Activated CD8-positive, alpha-beta memory T cell treated with anti-CD3 and anti-CD28 coated beads, Interleukin-2, amount 50 U/mL, for 48 hours (primary cell): ENCODE measurements at regions not wholly inside any gene's neighbourhood (a gene's known extent, or its start where the extent isn't known, plus 50 kb on each side); places are given as distances from the start of the nearest gene placed in this dataset.

ENCODE experiments used
- DNase-seq: peaks from one replicate; pipeline ENCODE4 v3.0.0-alpha.2; 2020

DNA sequence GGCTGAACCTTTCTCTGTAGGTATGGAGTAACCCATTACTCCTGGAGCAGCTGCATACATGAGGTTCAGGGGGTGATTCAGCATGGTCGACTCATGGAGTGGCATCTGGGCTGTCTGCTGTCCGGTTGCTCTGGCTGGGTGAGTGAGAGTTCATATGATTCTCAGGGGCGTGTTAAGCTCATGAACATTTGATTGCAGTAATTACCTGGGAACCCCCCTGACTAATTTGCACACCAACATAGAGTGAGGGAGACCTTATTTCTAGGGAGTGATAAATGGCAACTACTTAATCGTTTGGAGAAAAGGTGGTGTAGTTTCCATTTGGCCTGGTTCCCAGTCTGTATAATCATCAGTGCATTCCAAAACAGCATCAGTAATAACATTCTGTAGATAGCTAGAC lies 661.9 kb downstream of the ETS1 start:
- no peak for DNase-seq

DNA sequence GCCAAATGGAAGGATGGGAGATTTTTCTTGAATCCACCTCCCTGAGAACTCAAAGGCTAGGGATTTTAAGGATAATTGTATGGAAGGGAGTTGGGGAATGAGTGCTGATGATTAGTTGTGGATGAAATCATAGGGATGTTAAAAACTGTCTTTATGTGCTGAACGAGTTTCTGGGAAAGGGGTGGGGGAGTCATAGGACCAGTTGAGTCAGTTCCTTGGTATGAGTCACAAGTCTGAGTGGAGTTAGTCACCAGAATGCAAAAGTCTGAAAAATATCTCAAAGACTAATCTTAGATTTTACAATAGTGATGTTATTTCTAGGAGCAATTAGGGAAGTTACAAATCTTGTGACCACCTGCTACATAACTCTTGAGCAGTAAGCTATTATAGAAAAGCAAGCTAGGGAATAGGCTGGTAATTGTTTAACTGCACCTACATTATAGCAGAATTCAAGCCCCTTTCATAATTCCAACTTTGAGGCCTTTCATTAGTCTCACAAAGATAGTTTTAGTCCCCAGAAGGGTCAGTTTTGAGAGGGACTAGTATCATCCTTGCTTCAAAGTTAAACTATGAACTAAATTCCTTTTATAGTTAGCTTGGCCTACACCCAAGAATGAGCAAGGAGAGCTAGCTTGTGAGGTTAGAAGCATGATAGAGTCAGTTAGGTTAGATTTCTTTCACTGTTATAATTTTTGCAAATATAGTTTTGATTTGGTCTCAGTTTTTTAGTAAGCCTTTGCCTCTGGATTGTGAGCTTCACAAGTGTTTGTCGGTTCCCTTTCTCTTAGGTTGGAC lies 668.0 kb downstream of the ETS1 start:
- no peak for DNase-seq

DNA sequence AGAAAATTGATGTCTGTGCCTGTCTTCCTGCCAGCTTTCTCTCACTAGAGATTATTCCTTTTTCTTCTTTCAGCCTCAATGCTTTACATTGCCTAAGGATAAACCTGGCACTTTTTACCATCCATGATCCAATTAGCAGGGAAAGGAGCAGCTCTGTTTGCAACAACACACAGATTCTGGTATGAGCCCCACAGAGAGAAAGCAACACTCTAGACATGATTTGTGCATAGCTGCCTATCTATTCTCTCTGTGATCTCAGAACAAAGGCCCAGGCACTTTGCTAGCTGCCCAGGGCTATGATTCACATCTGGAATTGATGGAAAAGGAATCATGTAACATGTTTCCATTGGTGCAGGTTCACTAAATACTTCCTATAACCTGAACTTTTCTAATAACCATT lies 685.0 kb downstream of the ETS1 start:
- no peak for DNase-seq

DNA sequence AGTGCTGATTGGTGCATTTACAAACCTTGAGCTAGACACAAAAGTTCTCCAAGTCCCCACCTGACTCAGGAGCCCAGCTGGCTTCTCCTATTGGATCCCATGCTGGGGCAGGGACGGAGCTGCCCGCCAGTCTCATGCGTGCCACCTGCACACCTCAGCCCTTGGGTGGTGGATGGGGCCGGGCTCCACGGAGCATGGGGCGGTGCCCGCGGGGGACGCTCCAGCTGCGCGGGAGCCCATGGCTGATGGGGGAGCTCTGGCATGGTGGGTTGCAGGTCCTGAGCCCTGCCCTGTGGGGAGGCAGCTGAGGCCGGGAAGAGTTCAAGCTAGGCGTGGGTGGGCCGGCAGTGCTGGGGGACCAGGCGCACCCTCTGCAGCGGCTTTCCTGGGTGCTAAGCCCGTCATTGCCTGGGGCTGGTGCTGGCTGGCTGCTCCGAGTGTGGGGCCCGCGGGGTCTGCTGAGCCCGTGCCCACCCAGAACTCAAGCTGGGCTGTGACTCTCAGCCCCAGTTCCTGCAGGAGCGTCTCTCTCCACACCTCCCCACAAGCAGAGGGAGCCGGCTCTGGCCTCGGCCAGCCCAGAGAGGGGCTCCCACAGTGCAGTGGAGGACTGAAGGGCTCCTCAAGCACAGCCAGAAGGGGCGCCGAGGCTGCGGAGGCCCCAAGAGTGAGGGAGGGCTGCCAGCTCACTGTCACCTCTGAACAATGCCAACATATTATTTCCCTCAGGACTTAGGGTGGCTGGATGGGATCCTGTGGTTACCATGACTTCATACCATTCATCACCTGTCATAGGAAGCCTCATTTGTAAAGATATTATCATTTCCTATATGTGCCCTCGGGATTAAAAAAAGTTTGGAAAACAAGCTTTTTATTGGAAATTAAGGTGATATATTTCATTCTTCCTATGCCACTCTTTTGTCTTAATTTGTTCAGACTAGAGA lies 688.7 kb downstream of the ETS1 start:
- no peak for DNase-seq

DNA sequence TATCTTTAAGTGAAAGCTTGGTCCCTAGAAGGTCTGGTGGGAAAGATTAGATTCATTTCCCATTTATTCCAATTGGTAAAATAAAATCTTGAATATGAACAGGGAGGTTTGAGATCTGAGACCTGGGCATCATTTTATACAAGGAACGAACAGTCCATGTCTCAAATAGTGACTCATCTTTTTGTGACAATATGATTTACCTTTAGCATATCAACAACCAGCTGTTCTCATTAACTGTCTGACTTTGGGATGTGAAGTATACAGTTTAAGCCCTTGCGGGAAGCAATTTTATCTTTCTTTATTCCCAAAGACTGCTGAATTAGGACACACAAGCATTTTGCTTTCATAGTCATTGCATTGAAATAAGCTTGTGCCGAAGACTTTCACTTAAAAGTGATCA lies 691.6 kb downstream of the ETS1 start:
- DNase-seq: no peak

DNA sequence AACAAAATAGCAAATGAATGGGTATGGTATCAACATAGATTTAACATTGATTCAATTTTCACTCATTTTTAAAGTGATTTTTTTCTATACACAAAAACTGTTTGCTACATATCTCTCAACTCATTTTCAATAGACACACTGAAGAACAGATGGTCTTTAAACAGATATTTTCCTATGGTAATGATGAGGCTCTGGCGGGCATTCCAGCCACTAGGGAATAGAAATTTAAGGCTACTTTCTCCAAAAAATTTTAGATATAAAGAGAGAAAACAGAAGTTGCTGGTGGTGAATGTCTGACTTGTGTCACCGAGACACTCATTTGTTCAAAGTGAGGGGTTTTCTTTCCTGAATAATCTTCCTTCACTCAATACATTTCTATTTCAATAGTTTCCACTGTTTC lies 693.0 kb downstream of the ETS1 start:
- DNase-seq: no peak

DNA sequence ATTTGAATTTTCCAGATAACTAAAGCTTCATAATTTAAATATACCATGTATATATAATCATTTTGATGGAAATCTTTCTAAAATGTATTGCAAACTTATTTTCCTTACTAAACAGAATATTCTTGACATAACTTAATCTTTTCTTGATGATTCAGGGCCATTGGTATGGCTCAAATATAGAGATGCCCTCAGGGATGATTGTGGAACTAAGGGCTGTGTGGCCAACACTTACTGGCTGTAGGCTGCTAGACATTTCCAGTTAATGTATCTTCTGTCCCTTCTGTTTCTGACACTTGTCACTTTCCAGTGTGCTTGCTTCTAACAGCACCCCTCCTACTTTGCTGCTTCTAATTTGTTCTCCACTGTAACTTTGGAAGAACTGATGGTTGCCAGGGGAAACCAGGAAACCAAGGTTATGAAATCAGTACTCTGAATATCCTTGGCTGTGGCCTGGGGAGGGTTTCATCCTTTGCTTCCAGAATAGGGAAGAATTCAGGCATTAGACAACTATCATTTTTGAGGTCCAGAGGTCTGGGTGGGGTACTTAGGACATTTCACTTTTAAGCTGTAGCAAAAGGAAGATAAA lies 697.2 kb downstream of the ETS1 start:
- no peak for DNase-seq

DNA sequence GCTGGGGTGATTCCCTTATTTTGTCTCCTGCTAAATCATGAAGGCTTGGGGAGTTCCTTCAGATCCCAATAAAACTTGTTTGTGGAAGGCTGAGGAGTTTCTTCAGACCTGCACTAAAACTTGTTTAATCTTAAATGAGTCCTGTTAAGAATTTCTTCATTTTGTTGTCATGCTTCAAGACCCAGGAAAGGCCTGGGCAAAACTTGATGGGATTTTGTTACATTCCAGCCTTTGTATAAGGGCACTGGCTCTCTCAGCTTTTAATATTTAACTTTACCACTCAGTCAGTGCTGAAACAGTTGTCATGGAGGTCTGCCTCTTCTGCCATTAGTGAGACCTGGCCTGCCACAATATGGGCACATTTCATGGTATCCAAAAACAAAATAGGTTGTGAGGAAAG lies 699.0 kb downstream of the ETS1 start:
- DNase-seq: no peak

DNA sequence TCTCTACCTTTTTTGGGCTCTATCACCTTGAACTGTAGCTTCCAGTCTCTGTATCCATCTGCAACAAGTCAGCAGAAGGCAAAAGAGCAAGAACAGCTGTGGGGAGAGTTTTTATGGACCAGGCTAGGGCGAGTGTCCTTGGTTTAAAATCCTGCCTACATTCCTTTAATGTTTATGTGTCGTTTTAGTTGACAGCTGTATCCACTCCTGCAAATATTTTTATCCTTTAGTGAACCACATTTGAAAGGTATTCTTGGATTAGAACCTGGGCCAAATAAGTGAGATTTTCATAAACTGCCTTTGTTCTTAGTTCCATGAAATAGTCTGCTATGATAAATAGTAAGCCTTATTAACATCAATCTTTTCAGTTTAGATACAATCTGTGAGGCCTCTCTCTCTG lies 712.2 kb downstream of the ETS1 start:
- no peak for DNase-seq

DNA sequence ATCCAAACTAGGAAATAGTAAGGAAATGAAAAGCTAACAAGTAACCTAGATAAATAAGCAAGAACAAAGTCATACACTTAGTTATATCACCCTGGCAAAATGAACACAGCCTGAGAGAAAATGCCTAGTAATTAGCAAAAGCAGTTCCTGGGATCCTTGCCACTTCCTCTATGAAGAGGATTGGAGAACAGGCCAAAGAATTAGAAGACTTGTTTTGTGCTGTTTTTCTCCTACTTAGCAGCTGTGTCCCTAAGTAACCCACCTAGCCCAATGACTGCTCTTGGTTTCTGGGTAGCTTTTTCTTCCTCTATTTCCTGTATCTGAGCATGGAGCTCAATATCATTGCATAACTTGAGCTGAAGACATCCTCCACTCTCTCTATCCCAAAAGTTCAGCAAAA lies 713.9 kb downstream of the ETS1 start:
- DNase-seq: no peak

DNA sequence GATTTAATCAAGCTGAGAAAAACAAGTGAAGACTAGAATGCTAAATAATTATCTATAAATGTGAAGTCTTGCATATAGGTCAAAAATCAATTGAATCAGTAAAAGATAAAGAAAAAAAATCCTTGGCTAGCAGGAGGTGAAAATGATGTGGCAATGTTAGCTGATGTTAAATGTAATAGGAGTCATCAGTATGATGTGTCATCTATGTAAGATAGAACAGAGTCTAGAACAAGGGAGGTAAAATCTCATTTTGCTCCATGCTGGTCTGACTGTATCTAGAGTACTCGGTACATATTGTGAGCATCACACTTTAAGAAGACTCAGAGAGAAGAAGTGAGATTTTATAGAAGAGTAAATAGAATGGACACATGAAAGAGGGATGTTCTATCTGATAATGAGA lies 721.2 kb downstream of the ETS1 start:
- DNase-seq: no peak

DNA sequence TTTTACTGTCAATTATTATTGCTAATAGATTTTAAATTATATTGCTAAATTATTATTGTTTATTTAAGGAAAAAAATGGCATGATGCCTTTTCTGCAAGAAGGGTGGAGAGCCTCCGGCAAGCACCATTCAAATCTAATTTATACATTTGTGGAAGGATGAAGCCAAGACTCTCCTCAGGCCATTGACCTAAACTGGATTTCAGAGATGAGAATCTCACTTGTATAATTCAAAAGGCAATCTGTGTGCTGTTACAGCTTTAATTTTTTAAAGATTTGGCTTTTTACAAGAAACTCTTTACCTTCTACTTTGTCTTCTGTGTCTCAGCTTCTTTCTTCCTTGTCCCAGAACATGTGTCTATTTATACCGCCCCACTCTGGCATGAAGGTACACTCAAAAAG lies 722.5 kb downstream of the ETS1 start:
- no peak for DNase-seq

DNA sequence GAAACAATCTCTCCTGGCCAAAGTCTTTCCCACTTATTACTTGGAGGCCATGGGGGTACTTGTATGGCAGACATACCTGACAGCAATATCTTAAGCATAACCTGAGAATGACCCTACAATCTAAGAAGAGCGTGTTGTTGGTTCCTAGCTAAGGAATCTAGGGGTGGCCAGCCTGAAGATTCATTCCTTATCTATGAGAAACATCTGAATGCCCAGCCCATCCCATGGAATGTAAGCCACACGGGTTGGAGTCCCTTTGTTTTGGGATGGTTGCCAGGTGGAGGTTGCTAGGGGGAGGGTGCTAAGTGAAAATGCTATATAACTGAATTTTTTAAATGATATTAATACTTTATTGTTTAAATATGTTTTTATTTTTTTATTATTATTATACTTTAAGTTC lies 725.0 kb downstream of the ETS1 start:
- DNase-seq: no peak

DNA sequence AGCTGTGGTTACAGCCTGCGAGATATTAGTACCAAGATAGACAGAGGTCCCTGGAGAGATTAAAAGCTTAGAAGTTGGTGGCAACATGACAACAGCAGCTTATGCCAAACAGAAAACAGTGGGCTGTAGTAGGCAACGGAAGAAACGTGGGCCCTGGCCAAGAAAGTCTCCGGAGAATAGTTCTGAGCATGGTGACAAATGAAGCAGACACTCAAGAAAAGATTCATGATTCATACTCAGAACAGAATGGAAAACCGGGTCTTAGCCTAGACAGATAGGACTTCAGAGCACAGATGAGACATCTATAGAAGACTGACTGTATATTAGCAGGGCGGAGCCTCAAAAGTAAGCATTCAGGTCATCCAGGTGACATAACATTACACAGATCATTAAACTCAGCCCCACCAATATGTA lies 727.4 kb downstream of the ETS1 start:
- DNase-seq: no peak

DNA sequence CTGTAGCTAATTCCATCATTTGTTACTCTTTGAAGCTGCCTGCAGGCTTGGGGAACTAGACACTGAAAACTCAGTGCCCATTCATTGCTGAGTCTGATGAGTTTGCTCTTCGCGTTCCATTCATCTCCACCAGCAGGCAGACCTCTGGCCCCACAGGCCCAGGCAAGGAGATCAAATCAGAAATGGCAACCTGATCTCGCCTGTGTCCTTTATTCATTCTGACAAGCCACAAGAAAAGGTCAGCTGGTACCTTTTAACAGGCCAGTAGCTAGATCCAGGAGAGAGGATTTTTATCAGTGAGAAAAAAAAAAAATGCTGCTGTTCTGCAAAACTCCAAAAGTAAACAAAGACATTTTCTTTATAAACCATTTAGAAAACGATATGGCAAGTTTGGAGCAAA lies 742.5 kb downstream of the ETS1 start:
- DNase-seq: no peak

DNA sequence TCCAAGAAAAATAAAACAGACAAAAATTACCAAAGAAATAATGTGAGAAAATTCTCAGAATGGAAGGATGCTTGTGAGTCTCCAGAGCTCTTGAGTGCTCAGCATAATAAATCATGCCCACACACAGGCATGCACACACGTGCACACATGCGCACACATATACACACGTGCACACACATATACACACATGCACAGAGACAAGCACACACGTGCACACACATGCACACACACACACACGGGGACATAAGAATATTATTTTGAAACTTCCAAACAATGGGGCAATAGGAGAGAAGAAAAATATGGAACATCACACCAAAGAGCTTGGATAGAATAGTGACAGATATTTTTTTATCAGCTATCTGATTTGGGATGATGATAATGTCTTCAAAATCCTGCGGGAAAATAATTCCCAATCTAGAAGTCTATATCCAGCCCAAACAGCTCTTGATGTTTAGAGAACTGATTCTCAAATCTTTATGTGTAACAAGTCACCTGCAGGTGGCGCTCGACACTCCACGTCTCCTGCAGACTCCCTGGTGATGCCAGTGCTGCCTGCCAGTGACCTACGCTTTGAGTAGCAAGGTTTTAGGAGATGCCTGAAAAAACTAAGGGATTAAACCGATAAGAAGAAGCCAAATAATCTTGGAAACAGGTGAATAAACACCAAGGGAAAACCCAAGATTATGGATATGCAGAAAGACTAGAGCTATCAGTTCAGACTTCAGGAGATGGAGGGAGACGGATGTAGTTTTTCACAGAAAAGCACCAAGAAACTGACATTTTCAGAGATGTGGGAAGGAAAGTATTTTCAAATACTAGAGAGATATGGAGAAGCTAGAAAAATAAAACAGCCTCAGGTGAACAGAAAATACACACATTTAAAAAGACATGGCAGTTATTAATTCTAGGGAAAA lies 743.6 kb downstream of the ETS1 start:
- peak; percentile 90 for DNase-seq

DNA sequence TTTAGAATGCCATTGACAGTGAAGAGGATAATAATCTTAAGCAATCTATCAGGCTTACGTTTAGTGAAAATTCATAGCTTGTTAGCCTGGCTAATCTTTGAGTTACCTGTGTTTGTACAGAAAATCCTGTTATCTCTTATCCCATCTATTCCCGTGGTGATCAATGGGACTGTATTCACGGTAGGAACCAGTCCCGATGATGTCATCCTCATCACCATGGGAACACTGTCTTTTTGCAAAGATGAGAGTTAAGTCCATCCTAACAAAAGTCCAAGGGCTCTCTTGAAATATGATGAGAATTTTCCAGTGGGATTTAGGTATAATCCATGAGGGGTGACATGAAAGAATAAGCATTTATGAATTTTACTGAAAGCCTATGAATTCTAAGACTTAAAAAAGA lies 762.2 kb downstream of the ETS1 start:
- DNase-seq: no peak

DNA sequence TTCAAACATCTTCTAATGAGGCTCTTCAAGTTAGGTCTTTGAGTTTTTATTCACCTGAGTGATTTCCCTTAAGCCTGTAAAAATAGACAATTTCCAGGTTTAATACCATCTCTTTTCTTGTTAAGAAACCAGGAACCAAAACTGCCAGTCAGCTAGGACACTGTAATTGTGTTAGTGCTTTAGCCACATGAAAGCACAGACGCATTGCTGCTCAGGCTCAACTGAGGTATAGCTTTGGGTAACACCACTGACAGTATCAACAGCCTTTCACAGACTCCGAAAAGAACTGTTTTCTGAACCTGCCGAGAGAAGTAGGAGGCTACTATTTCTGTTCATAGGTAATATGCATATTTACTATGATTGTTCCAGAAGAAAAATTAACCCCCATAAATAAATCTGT lies 768.7 kb downstream of the ETS1 start:
- no peak for DNase-seq

DNA sequence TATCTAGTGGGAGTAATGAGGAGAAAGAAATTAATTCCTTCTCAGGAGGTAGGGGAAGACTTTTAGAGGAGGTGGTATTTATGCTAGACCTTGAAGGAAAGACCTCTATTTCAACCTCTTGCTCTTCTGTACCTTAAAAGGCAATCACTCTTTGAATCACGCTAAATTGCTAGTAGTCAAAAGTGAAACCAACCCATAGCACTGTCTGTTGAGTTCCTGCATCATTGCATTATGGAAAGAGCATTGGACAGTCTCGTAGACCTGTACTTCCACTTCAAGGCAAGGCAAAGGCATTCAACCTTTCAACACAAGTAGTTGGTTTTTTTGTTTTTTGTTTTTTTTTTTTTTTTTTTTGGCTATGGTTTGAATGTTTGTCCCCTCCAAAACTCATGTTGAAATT lies 770.4 kb downstream of the ETS1 start:
- no peak for DNase-seq

DNA sequence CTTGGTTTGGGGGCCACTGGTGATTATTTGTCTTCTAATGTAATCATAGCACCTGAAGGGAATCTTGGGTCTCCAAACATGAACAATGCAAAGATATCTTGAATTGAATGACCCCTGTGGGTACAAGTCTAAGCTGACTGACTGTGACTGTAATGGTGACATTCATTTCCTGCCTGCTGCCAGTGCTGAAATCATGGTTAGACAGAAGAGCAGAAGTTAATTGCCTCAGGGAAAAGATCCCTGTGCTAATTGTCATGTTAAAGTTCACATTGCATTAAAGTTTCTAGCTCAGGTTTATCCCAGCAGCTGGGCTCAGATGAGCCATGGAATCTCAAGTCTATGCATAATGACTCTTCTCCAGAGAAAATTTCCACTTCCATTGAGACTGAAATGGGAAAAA lies 772.0 kb downstream of the ETS1 start:
- no peak for DNase-seq

DNA sequence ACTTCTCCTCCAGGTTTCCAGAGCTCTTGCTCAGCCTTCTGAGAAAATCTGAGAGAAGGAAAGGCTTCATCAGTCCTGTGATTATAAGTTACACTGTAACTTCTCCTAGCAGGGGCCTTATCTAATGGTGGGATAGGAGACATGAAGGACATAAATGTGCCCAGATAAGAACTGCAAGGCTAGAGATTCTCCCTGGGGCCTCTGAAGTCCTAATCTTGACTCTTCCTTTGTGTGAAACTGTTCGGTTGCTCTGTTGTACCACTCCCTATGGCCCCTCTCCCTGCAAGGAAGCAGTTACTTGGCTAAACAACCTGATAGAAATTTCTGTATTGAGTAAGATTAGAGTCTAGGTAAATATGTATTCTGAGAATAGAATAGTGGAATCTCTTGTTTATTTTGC lies 780.9 kb downstream of the ETS1 start:
- DNase-seq: no peak

DNA sequence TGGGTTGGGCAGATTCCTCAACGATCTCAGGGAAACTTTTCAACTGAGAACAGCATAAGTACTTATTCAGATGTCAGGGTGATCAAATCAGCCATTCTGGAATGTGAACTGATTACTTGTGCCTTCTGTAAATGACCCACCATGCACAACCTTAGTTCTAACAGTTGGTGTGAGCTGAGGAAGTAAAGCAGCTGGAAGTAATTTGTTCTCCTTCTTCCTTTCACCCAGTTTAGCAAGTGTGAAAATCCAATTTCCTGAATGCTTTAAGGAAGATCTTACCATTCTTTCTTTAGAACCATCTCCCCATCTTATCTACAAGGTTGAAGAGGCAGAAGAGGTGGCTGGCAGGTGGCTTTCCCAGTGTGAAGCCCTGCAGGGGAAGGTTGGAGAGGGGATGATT lies 781.6 kb downstream of the ETS1 start:
- DNase-seq: no peak
